ENCODE measurements at regions not wholly inside any gene's neighbourhood (a gene's known extent, or its start where the extent isn't known, plus 50 kb on each side); places are given as distances from the start of the nearest gene placed in this dataset.

DNA sequence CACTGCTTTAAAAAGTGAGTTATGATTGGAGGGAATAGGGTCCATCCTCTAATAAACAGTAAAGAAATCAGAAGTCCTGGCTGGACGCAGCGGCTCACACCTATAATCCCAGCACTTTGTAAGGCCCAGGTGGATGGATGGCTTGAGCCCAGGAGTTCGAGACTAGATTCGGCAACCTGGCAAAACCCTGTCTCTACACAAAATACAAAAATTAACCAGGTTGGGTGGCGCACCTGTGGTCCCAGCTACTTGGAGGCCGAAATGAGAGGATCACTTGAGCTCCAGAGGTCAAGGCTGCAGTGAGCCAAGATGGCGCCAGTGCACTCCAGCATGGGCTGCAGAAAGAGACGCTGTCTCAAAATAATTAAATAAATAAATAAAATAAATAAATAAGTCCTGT is 171.2 kb downstream of the POTEB3 start:
- ChIA-PET CTCF (no interaction called here), POLR2A (no interaction called here)
- Histone ChIP-seq H3K27ac (ENCODE audit: extremely low read depth, low read depth, low read length) (no peak overlapping the region), H3K36me3 (ENCODE audit: control insufficient read depth in 2 of 2, insufficient read depth in 1 of 2, low read length in 2 of 2) (no peaks in the 10 kb centered on the region), H3K4me3 (ENCODE audit: low read depth, low read length) (no peak overlapping the region), H3K9me3 (ENCODE audit: control insufficient read depth, insufficient read depth, low read depth, low read length) (no peaks in the 10 kb centered on the region), H3K4me1 (ENCODE audit: control insufficient read depth, insufficient read depth, low read length) (no peaks in the 10 kb centered on the region)
- no peak for TF ChIP-seq GLIS1 (tag by site-specific recombination; IDR thresholded peaks at IDR 0.05)
- no peak for TF ChIP-seq ZNF596 (tag by site-specific recombination; IDR thresholded peaks at IDR 0.05)
- TF ChIP-seq ZBTB48 (tag by site-specific recombination; IDR thresholded peaks at IDR 0.05), result no peak
- TF ChIP-seq OSR2 (tag by site-specific recombination; IDR thresholded peaks at IDR 0.05), result no peak
- TF ChIP-seq ZSCAN16 (tag by site-specific recombination; IDR thresholded peaks at IDR 0.05), result no peak
- TF ChIP-seq, protein P1, sequence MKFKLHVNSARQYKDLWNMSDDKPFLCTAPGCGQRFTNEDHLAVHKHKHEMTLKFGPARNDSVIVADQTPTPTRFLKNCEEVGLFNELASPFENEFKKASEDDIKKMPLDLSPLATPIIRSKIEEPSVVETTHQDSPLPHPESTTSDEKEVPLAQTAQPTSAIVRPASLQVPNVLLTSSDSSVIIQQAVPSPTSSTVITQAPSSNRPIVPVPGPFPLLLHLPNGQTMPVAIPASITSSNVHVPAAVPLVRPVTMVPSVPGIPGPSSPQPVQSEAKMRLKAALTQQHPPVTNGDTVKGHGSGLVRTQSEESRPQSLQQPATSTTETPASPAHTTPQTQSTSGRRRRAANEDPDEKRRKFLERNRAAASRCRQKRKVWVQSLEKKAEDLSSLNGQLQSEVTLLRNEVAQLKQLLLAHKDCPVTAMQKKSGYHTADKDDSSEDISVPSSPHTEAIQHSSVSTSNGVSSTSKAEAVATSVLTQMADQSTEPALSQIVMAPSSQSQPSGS (tag by site-specific recombination; IDR thresholded peaks at IDR 0.05; ENCODE audit: low read depth), result no peak
- no peak for TF ChIP-seq ZNF837 (tag by site-specific recombination; IDR thresholded peaks at IDR 0.05)
- no peak for TF ChIP-seq ZNF138 (tag by site-specific recombination; IDR thresholded peaks at IDR 0.05; ENCODE audit: borderline replicate concordance)
- TF ChIP-seq ZNF239 (tag by site-specific recombination; IDR thresholded peaks at IDR 0.05), result no peak
- no peak for TF ChIP-seq ZNF23 (tag by site-specific recombination; IDR thresholded peaks at IDR 0.05; ENCODE audit: borderline replicate concordance)

DNA sequence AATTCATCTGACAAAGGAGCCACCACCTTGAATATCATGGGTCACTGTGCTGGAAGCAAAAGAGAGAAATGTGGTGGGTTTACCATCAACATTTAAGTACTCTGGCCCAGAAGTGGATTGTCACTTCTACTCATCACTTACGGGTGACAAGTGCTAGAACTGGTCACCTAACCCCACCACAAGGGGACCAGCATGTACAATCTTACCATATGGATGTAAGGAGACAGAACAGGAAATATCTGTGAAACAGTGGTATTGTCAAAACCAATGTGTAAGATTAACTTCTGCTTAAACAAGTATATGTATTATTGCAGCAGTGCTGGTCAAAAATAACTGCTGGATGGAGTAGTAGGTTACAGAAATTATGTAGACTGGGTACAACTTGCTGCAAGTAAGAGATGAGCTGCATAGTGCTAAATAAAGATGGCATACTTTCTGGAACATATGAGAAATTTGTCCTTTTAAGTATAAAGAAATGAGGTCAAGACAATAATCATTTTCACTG is 171.8 kb downstream of the POTEB3 start:
- Histone ChIP-seq H3K4me3 (ENCODE audit: low read depth, low read length) (no peak overlapping the region), H3K4me1 (ENCODE audit: control insufficient read depth, insufficient read depth, low read length) (no peaks in the 10 kb centered on the region), H3K27ac (ENCODE audit: extremely low read depth, low read depth, low read length) (no peak overlapping the region), H3K36me3 (ENCODE audit: control insufficient read depth in 2 of 2, insufficient read depth in 1 of 2, low read length in 2 of 2) (no peaks in the 10 kb centered on the region), H3K9me3 (ENCODE audit: control insufficient read depth, insufficient read depth, low read depth, low read length) (no peaks in the 10 kb centered on the region)
- ChIA-PET CTCF (no interaction called here), POLR2A (no interaction called here)
- TF ChIP-seq, protein P1 (tag by site-specific recombination; IDR thresholded peaks at IDR 0.05; ENCODE audit: low read depth), result no peak
- no peak for TF ChIP-seq ZNF768 (tag by site-specific recombination; IDR thresholded peaks at IDR 0.05)
- no peak for TF ChIP-seq ZNF324 (tag by site-specific recombination; IDR thresholded peaks at IDR 0.05)
- TF ChIP-seq, protein P2, sequence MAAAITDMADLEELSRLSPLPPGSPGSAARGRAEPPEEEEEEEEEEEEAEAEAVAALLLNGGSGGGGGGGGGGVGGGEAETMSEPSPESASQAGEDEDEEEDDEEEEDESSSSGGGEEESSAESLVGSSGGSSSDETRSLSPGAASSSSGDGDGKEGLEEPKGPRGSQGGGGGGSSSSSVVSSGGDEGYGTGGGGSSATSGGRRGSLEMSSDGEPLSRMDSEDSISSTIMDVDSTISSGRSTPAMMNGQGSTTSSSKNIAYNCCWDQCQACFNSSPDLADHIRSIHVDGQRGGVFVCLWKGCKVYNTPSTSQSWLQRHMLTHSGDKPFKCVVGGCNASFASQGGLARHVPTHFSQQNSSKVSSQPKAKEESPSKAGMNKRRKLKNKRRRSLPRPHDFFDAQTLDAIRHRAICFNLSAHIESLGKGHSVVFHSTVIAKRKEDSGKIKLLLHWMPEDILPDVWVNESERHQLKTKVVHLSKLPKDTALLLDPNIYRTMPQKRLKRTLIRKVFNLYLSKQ (tag by site-specific recombination; IDR thresholded peaks at IDR 0.05; ENCODE audit: borderline replicate concordance), result no peak

DNA sequence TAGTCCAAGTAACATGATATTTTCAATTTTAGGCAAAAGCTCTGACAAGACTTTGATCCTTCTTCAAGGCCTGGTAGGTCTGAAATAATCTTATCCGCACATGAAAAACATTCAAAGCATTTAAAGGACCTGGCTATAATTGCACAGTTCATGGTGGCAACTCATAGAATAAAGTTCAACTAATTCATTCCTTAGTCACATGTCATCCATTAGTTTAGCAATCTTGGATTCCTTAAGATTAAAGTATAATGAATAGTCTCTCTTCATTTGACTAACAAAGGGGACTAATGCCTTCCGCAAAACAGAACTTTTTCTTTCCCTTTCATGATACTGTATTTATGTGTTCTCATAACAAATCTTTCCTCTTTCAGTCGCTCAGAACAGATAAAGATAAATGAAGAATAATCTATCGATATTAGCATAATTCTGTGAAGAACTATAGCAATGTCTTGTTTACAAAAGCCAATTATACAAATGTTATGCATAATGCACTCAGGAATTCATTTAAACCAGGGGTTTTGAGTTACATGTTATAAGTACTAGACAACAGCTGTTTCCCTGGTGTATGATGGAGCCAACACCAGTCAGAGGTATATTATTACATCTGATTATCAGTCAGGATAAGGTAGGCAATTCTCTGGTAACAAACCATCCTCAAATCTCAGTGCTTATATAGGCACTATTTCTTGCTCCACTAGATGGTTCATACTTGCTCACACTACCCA is 172.5 kb downstream of the POTEB3 start:
- H3K27ac ChIP-seq (ENCODE audit: extremely low read depth, low read depth, low read length), result no peak overlapping the region
- ChIA-PET CTCF (no interaction called here), POLR2A (no interaction called here)
- H3K4me1 ChIP-seq (ENCODE audit: control insufficient read depth, insufficient read depth, low read length), result no peaks in the 10 kb centered on the region
- H3K36me3 ChIP-seq (ENCODE audit: control insufficient read depth in 2 of 2, insufficient read depth in 1 of 2, low read length in 2 of 2), result no peaks in the 10 kb centered on the region
- no peak overlapping the region for H3K4me3 ChIP-seq (ENCODE audit: low read depth, low read length)
- H3K9me3 ChIP-seq (ENCODE audit: control insufficient read depth, insufficient read depth, low read depth, low read length), result no peaks in the 10 kb centered on the region
- TF ChIP-seq SETDB1 (IDR thresholded peaks at IDR 0.05; ENCODE audit: insufficient read length, low read length) (no peak), HOXC10 (CRISPR knock-in tag; IDR thresholded peaks at IDR 0.05) (no peak), ZNF433 (tag by site-specific recombination; IDR thresholded peaks at IDR 0.05; ENCODE audit: low read depth) (no peak), ZNF610 (tag by site-specific recombination; IDR thresholded peaks at IDR 0.05; ENCODE audit: borderline replicate concordance) (no peak), ZNF341 (tag by site-specific recombination; IDR thresholded peaks at IDR 0.05; ENCODE audit: low read depth) (no peak), ZNF600 (tag by site-specific recombination; IDR thresholded peaks at IDR 0.05) (no peak)
- TF ChIP-seq, protein P1 (tag by site-specific recombination; IDR thresholded peaks at IDR 0.05; ENCODE audit: low read depth), result no peak
- TF ChIP-seq, protein P3, sequence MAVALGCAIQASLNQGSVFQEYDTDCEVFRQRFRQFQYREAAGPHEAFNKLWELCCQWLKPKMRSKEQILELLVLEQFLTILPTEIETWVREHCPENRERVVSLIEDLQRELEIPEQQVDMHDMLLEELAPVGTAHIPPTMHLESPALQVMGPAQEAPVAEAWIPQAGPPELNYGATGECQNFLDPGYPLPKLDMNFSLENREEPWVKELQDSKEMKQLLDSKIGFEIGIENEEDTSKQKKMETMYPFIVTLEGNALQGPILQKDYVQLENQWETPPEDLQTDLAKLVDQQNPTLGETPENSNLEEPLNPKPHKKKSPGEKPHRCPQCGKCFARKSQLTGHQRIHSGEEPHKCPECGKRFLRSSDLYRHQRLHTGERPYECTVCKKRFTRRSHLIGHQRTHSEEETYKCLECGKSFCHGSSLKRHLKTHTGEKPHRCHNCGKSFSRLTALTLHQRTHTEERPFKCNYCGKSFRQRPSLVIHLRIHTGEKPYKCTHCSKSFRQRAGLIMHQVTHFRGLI (tag by site-specific recombination; IDR thresholded peaks at IDR 0.05), result no peak
- TF ChIP-seq, protein P4, sequence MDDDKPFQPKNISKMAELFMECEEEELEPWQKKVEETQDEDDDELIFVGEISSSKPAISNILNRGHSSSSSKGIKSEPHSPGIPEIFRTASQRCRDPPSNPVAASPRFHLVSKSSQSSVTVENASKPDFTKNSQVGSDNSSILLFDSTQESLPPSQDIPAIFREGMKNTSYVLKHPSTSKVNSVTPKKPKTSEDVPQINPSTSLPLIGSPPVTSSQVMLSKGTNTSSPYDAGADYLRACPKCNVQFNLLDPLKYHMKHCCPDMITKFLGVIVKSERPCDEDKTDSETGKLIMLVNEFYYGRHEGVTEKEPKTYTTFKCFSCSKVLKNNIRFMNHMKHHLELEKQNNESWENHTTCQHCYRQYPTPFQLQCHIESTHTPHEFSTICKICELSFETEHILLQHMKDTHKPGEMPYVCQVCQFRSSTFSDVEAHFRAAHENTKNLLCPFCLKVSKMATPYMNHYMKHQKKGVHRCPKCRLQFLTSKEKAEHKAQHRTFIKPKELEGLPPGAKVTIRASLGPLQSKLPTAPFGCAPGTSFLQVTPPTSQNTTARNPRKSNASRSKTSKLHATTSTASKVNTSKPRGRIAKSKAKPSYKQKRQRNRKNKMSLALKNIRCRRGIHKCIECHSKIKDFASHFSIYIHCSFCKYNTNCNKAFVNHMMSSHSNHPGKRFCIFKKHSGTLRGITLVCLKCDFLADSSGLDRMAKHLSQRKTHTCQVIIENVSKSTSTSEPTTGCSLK (tag by site-specific recombination; IDR thresholded peaks at IDR 0.05), result no peak

Measured in HEK293 (cell line).